ENCODE measurements at regions not wholly inside any gene's neighbourhood (a gene's known extent, or its start where the extent isn't known, plus 50 kb on each side); places are given as distances from the start of the nearest gene placed in this dataset.

DNA sequence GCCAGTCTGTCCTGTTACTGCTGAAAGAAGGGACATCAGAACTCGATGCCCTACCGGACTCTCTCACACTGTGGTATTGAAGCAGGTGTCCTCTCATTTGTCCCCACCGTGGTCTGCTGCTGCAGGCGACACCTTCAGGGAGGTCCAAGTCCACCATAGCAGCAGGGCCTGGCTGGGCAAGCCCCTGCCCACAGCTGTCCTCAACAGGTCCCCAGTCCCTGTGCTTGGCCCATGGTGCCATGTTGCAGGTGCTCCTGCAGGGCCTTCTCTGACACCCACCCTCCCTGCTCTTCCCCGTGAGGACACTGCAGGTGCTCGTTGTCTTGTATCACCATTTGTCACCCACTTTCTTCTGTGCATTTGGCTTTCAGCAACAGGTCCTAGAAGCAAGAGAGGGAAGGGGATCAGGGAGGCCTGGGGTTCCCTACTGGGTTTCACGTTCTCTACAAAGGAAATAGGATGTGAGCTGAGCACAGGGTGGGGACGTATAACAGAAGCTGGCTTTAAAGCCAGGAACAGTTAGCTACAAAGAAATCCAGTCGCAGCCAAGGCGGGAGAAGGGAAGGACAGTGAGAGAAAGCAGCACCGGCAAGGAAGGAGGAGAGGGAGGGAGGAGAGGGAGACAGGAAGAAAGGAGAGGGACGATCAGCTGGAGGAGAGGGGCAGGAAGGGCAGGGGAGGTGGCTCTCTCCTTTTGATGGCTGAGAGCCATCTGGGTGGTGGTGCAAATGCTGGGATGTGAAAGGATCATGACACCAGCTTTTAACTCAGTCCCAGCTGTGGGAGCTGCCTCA is 117.7 kb upstream of the FRMD4A start:
- 48% methylated on average over 12 of the region's 12 CpGs for WGBS (ENCODE audit: low lambda C conversion rate)
- H3K79me2 ChIP-seq (ENCODE audit: insufficient read depth), result no peaks in the 10 kb centered on the region

DNA sequence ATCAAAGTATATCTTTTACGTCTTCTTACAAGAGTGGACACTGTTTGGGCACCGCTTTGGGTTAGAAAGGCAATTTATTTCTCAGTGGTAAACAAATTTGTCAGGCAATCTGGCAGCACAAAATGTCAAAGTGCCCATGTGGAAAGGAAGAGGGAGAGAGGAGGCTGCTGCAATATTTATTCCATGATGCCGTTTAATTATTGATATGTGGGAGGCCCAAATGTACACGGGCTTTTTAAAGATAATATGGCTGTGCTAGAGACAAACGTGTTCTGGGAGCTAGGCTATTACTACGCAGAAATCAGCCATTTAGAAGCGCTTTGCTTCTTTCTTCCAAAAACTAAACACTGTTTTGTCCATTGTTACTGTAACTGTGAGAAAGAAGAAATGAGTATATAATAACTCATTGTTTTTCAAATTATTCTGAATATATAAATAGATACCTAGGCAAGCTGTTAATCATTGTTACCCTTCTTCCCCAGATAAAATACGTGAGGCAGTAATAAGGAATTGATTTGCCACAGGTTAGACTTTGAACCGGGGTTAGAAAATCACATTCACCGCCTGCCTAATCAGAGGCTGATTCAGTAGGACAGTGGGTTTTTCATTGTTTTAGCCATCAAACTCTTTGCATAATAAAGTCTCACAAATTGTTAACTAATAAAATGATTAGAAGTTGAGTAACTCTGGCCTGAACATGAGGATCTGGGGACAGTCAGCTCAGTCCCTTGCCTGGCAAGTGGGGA is 116.5 kb upstream of the FRMD4A start:
- Histone ChIP-seq H3K4me2 (no peak overlapping the region), H3K36me3 (replicated peaks in 1 of 2; ENCODE audit: control insufficient read depth in 1 of 2, insufficient read depth in 2 of 2, low read length in 1 of 2) (no peaks in the 10 kb centered on the region), H3K4me3 (ENCODE audit: low read depth in 2 of 2, low read length in 1 of 2) (no peak overlapping the region), H3K9me3 (no peaks in the 10 kb centered on the region), H3K27me3 (ENCODE audit: insufficient read depth) (no peaks in the 10 kb centered on the region), H2AFZ (ENCODE audit: low read depth) (no peak overlapping the region), H3K79me2 (ENCODE audit: insufficient read depth) (no peaks in the 10 kb centered on the region), H3K4me1 (ENCODE audit: control insufficient read depth in 1 of 2, insufficient read depth in 2 of 2, low read depth in 1 of 2, low read length in 1 of 2) (no peaks in the 10 kb centered on the region), H3F3A (replicated peaks; ENCODE audit: insufficient read depth) (no peaks in the 10 kb centered on the region), H4K20me1 (ENCODE audit: insufficient read depth) (no peaks in the 10 kb centered on the region), H3K9me2 (no peaks in the 10 kb centered on the region), H3K27ac (ENCODE audit: low read depth in 2 of 2, low read length in 1 of 2) (no peak overlapping the region), H3K9ac (no peak overlapping the region)
- WGBS (ENCODE audit: low lambda C conversion rate), result 61% methylated on average over 10 of the region's 10 CpGs
- DNase-seq, result no peak
- POLR2A ChIA-PET, result no interaction called here
- CTCF ChIA-PET, result interaction anchor here (1.1 kb wide), 1 partner anchor 16 kb away, joined by 3 read pairs; no protein-coding TSS in a partner anchor
- TF ChIP-seq, protein P1, sequence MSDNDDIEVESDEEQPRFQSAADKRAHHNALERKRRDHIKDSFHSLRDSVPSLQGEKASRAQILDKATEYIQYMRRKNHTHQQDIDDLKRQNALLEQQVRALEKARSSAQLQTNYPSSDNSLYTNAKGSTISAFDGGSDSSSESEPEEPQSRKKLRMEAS (IDR thresholded peaks at IDR 0.05; ENCODE audit: low read depth), result no peak
- no peak for TF ChIP-seq RXRA (IDR thresholded peaks at IDR 0.05; ENCODE audit: borderline replicate concordance, low read depth)
- TF ChIP-seq FOXJ3 (CRISPR knock-in tag; IDR thresholded peaks at IDR 0.05), result no peak
- TF ChIP-seq, protein P2, sequence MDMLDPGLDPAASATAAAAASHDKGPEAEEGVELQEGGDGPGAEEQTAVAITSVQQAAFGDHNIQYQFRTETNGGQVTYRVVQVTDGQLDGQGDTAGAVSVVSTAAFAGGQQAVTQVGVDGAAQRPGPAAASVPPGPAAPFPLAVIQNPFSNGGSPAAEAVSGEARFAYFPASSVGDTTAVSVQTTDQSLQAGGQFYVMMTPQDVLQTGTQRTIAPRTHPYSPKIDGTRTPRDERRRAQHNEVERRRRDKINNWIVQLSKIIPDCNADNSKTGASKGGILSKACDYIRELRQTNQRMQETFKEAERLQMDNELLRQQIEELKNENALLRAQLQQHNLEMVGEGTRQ (IDR thresholded peaks at IDR 0.05; ENCODE audit: borderline replicate concordance, low read depth, low read length), result no peak
- no peak for TF ChIP-seq TAF1 (IDR thresholded peaks at IDR 0.05; ENCODE audit: borderline replicate concordance, low read depth, low read length)
- no peak for TF ChIP-seq NFIC (IDR thresholded peaks at IDR 0.05; ENCODE audit: borderline replicate concordance)
- no peak for TF ChIP-seq FOSL2 (IDR thresholded peaks at IDR 0.05; ENCODE audit: borderline replicate concordance, low read depth)

More for the DNA sequence above, 117.7 kb upstream of the FRMD4A start:
- Histone ChIP-seq H3K36me3 (replicated peaks in 1 of 2; ENCODE audit: control insufficient read depth in 1 of 2, insufficient read depth in 2 of 2, low read length in 1 of 2) (no peaks in the 10 kb centered on the region), H3K4me1 (ENCODE audit: control insufficient read depth in 1 of 2, insufficient read depth in 2 of 2, low read depth in 1 of 2, low read length in 1 of 2) (no peaks in the 10 kb centered on the region), H3K27me3 (ENCODE audit: insufficient read depth) (no peaks in the 10 kb centered on the region), H3K4me2 (no peak overlapping the region), H3K27ac (ENCODE audit: low read depth in 2 of 2, low read length in 1 of 2) (no peak overlapping the region), H2AFZ (ENCODE audit: low read depth) (no peak overlapping the region), H3K9me2 (no peaks in the 10 kb centered on the region), H3K9ac (no peak overlapping the region), H4K20me1 (ENCODE audit: insufficient read depth) (no peaks in the 10 kb centered on the region), H3K4me3 (ENCODE audit: low read depth in 2 of 2, low read length in 1 of 2) (no peak overlapping the region), H3K9me3 (no peaks in the 10 kb centered on the region), H3F3A (replicated peaks; ENCODE audit: insufficient read depth) (no peaks in the 10 kb centered on the region)
- CTCF ChIA-PET, result interaction anchor here (1.1 kb wide), 1 partner anchor 17 kb away, joined by 3 read pairs; no protein-coding TSS in a partner anchor
- no peak for DNase-seq
- POLR2A ChIA-PET, result no interaction called here
- TF ChIP-seq NFIC (IDR thresholded peaks at IDR 0.05; ENCODE audit: borderline replicate concordance) (no peak), NRF1 (IDR thresholded peaks at IDR 0.05; ENCODE audit: low read depth, low read length) (no peak), TCF12 (IDR thresholded peaks at IDR 0.05) (no peak)
- TF ChIP-seq, protein P3, sequence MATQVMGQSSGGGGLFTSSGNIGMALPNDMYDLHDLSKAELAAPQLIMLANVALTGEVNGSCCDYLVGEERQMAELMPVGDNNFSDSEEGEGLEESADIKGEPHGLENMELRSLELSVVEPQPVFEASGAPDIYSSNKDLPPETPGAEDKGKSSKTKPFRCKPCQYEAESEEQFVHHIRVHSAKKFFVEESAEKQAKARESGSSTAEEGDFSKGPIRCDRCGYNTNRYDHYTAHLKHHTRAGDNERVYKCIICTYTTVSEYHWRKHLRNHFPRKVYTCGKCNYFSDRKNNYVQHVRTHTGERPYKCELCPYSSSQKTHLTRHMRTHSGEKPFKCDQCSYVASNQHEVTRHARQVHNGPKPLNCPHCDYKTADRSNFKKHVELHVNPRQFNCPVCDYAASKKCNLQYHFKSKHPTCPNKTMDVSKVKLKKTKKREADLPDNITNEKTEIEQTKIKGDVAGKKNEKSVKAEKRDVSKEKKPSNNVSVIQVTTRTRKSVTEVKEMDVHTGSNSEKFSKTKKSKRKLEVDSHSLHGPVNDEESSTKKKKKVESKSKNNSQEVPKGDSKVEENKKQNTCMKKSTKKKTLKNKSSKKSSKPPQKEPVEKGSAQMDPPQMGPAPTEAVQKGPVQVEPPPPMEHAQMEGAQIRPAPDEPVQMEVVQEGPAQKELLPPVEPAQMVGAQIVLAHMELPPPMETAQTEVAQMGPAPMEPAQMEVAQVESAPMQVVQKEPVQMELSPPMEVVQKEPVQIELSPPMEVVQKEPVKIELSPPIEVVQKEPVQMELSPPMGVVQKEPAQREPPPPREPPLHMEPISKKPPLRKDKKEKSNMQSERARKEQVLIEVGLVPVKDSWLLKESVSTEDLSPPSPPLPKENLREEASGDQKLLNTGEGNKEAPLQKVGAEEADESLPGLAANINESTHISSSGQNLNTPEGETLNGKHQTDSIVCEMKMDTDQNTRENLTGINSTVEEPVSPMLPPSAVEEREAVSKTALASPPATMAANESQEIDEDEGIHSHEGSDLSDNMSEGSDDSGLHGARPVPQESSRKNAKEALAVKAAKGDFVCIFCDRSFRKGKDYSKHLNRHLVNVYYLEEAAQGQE (IDR thresholded peaks at IDR 0.05; ENCODE audit: low read depth, low read length), result no peak

Data from SK-N-SH (cell line).